Epithelial cell of prostate (primary cell): ENCODE measurements at regions not wholly inside any gene's neighbourhood (a gene's known extent, or its start where the extent isn't known, plus 50 kb on each side); places are given as distances from the start of the nearest gene placed in this dataset.

Experiments
- DNase-seq: peaks from one replicate; pipeline ENCODE4 v3.0.0-alpha.2; 2011; ENCODE audit warnings: low read depth, low spot score
- H3K27ac ChIP-seq: fragments of 450-650 bp; 2 replicates; pipeline ENCODE4 v1.5.1; 2017; ENCODE audit warnings: mild to moderate bottlenecking

DNA sequence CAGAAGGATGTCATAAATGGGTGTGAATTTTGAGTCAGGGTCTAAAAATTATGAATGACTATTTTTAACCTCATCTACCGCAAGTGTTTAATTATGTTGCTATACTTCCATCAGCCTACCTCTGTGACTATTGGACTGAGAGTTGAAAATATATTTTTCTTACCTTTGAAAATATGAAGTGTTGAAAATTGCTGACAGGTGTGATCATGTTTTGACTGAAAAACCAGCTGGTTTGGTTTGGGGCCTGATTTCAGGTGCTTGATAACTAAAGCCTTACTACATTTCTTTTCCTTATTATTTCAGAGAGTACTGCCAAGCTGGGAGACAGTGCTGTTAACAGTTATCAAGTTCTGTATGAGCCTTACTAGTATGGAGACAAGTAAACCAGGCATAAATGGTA is 107.2 kb upstream of the DUSP10 start:
- DNase-seq = no peak
- peak overlapping the region; percentile 3 for H3K27ac ChIP-seq

DNA sequence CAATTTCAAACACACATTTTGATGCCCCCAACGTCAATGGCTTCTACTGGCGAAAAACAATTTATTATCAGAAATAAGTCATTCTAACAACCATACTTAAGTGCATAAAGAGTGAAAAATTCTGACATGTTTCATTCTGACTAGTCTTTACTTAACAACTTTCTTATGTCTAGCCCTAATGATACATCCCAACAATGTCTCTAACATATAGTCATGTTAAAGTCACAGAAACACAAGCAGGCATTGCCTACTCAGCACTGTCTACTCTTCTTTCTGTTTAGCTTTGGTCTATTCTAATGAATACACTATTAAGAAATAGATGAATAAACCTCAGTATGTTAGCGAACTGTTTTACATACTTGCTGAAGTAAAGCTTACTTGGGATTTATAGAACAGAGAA is 105.8 kb upstream of the DUSP10 start:
- no peak overlapping the region for H3K27ac ChIP-seq
- no peak for DNase-seq

DNA sequence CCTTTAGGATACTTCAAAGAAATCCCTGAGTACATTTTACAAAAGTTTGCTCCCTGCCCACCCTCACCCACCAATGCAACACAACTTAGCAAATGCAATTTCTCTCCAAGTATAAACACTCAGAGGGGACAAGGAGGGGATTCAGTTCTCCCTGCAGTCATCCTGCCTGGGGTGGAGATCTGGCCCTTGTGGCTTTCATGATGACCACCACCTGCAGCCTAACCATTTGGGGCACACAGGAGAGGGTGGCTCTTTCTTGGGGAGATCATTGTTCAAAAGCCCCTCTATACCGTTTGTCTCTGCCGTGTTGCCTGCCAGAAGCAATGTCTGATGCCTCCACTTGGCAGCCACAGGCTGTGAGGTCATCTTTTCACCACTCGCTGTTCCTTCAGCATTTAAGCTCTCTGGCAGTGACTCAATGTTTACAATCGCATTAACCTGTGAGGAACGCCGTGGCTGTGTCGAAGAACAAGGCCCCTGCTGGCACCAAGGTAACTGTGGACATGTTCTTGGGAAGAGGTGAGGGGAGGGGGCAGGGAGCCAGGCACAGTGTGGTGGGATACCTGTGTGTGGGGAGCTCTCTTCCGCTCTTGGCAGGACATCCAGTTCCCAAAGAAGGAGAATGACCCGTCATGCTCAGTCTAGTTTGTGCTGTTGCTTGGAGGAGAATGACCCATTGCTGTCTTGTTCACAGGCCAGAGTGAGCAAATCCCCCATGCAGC is 103.9 kb upstream of the DUSP10 start:
- H3K27ac ChIP-seq = peak overlapping the region; percentile 68
- DNase-seq = peak; percentile 87

DNA sequence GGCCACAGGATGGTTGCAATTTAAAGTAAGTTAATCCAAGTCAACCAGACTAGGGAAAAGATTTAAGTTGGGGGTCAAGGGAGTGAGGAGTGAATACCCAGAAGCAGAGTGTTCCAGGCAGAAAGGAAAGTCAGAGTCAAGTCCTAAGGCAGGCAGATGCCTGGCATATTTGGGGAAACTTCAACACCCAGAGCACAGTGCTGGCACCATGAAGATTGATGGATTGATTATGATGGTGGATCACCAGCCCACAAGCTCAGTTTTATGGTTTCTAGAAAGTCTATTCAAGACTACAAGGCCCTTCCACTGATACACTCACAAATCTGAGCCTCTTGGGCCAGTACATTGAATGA is 100.1 kb upstream of the DUSP10 start:
- peak overlapping the region; percentile 88 for H3K27ac ChIP-seq
- DNase-seq = no peak

DNA sequence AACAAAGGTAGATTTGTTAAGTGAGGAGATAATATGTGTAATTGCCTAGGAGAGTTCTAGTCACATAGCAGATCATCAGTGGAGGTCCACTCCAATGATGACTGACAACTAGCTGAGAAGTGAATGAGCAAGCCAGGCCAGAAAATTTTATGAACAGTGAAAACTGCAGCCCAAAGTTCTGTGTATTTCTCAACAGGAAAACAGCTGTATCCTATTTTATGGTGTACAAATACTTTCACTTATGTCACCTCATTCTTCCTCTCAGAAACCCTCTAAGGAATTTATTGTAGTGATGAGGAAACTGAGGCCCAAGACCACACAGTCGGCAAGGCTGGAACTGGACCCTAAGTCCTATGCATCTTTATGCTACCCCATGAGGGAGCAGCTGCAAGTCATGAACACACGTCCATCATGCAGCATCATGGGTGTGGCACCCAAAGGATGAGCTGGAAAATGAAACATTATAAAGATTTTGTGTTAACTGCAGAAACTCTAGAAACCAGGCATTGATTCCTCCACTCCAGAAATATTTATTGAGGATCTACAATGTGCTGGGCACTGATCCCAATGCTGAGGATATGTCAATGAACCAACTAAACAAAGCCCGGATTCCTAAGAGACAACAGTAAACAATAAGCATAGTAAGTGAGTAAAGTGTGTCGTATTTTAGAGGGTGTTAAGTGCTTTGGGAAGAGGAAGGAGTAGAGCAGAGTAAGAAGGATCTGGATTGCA is 99.5 kb upstream of the DUSP10 start:
- no peak for DNase-seq
- H3K27ac ChIP-seq = peak overlapping the region; percentile 88

DNA sequence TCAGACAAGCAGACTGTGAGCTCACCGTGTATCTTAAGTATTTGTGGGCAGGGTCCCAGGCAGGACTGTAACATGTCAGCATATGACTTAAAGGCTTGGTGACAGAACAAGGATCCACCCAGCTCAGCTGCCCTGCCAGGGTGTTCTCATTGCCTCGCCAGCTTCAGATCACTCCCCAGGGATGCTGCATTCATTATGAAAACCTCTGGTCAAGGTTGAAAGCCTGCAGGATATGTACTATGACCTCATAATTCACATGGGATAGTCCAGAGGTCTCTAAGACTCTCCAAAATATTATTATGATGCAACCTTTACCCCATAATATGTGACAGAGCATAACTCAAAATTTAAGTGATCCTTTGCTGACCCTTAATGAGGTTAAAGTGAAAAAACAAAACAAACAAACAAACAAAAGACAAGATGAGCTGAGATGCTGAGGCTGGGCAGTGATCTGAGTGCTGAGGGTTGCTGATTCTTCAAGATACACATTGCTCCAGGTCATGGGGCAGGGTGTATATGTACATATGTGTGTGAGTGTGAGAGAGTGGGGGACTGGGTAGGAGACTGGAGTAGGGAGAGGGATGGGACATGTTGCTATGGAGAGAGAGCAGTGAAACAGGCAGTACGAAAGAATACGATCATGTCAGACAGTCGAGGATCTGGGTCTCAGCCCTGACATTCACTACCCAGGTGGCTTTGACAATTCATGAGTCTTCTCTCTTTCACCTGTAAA is 98.8 kb upstream of the DUSP10 start:
- no peak for DNase-seq

DNA sequence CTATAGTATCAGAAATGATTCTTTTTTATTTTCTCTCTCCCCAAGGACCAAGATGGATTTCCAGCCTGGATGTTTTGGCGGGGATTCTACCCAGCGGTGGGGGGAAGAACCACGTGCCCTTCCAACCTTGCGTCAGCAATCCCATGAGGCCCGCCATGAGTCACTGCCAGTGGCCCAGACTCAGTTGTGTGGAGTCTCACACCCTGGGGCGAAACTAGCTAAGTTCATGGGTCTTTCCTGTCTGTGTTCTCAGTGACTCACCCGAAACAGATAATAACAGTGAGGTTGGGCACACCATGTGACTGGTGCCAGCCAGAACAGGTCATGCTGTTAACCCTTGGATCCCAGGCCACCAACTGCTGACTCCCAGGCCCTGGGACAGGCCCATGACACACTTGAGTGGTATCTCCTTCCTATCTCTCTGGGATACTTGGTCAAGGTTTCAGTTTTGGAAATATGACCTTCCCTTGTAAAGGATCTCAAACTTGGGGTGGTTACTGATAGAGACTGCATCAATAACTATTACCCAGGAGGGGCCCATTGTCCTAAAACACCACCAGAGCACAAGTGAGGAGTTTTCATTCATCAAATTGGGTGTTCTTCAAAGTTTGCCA is 98.0 kb upstream of the DUSP10 start:
- DNase-seq = peak; percentile 100
- H3K27ac ChIP-seq = peak overlapping the region; percentile 88

More for the DNA sequence above, 98.8 kb upstream of the DUSP10 start:
- H3K27ac ChIP-seq = peak overlapping the region; percentile 88

DNA sequence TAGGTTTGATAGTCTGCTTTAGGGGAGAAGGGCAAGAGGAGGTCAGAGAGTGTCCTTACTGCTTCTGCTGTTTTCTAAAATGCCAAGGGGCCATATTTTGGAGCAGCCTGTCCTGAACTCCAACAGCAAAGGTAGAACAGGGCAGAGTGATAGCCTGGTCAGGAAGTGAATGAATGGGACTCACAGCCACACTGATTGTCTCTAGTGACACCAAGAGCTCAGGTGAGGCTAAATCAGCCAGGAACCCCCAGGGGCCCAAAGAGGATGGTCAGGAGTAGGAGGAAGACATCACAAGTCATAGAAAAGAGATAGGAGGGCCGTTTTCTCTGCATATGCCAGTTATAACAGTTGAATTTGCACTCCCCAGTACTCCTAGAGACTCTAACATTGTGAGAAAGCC is 97.4 kb upstream of the DUSP10 start:
- H3K27ac ChIP-seq = peak overlapping the region; percentile 88
- no peak for DNase-seq

DNA sequence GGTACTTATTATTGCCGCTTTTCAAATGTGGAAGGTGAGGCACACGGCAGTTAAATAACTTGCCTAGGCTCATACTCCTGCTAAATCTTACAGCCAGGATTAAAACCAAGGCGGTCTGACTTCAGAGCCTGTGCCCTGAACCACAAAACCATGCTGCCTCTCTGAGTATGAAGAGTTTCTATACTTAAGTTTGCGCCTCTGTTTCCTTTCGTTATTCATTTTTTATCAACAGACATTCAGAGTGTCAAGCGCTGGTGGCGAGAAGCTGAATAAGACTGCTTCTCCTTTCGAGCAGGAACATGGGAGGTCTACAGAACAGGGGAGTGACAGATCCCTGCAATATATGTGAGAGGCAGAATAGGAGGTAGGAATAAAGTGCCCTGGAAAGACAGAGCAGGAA is 96.0 kb upstream of the DUSP10 start:
- H3K27ac ChIP-seq = no peak overlapping the region
- DNase-seq = no peak

DNA sequence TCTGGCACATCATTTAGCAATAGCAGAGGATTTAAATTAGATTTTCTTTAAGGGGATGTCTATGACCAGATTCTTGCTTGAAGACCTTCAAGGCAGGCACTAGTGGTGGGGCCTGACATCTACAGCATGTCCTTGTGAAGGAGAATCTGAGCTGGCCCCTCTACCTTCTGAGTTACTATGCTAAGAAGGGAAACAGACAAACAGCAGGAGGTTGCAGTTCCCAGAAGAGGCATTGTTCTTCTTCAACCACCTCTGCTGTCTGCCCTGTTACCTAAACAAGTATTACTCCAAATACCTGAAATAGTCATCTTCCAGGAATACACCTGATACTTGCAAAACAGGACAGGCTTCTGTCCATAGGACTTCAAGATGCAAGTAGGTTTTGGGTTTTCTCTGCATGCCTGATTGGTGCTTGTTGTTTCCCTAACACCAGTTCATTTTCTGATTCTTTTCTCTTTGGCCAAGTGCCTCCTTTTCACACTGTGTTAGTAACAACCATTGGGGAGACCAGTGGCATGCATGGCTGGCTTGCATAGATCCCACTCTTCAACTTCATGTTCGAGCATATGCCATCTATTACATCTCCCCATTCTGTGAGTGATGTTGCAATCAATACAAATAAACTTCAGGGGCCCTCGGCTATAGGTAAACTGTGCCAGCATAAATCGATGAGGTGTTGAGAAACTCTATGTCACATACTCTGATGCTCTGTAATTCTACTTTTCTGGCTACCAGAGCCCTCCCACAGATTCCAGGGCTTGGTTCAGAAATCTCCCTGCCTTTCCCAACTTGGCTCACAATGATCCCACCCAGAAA is 93.0 kb upstream of the DUSP10 start:
- no peak for DNase-seq
- peak overlapping the region; percentile 74 for H3K27ac ChIP-seq

DNA sequence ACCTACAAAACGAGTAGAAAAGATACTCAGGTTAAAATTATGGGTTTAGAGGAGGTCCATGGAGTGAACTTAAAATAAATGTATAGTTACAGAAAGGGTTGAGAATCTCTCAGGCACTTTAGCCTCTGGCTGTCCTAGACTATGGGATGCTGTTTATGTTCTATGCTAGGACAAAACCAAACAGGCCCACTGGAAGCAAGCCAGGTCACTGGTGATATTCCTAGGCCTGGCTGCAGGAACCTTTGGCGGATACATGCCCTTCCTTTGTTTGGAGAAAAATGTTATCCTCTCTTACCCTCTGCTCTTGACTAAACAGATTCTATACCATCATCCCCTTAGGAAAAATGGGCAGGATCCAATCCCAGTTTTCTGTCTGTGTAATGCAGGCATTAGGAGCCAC is 90.7 kb upstream of the DUSP10 start:
- DNase-seq = peak; percentile 72
- H3K27ac ChIP-seq = peak overlapping the region; percentile 74

DNA sequence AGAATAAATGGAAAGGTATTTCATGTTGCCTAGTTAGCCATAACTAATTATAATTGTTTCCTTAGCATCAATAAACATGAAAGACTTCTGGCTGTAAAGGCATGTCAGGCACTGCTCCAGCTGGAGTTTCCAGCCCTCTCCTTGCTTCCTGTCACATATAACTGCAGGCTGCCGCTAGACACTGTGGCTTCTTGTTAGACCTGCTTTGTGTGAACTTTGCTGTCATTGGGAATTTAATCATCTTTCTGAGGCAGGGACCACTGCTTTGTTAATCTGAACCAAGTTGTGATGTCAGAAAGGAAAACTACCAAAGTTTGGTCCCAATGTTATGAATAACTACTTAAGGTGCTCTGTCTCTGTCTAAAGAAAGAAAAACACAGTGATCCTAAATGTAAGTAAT is 90.3 kb upstream of the DUSP10 start:
- peak overlapping the region; percentile 74 for H3K27ac ChIP-seq
- no peak for DNase-seq

DNA sequence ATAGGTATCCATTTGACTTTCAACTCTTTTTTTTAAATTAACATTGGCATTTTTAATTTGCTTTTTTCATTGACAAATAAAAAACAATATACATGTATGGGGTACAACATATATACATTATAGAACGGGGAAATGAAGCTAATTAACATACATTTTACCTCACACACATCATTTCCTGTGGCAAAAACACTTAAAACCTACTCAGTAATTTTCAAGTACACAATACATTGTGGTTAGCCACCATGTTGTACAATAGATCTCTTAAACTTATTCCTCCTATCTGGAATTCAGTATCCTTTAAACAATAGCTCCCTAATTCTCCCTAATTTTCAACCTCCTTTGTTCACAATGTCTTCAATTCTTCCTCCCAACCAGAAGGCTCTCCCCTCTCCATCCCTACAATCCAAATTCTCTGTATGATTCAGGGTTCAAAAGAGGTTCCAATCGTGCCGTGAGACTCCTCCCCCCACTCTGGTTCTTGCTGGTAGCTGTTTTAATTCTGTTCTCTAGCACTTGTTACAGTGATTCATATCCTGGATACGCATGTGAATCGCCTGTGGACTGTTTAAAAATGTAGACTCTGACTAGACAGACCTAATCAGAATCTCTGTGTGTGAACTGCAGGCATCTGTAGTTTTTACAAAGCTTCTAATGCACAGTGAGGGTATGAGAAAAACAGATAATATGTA is 87.6 kb upstream of the DUSP10 start:
- peak overlapping the region; percentile 88 for H3K27ac ChIP-seq
- peak; percentile 92 for DNase-seq

DNA sequence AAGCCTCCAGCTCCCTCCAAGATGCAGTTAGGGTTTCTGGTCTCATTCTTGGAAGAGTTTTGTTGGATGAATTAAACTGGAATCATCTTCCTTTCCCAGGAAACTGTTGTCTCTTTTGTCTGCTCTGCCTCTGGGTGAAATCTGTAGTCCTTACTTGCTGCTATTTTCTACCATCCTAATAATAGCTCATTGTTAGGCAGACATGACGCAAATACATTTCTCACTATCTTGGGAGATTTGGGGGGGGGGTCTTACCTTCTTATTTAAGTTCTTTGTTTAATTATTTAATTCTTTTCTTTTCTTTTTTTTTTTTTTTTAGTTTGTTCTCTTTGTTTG is 85.4 kb upstream of the DUSP10 start:
- no peak for DNase-seq
- peak overlapping the region; percentile 88 for H3K27ac ChIP-seq

DNA sequence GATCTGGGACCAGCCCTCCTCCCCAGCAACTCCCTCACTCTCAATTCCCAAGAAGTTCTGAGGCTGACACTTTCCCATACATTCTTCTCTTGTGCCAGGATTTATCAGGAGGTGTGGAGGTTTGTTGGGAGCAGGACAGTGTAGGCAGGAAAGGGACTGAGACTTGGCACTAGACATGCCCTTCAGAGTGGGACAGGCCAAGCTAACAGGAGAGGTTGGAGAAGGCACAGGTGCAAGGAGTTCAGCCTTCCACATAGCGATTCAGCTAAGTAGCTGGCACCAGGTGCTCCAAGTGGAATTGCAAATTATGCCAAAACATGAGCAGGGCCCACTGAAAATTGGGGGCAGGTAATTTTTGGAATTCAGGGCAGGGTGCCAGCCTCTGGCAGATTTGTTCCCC is 83.0 kb upstream of the DUSP10 start:
- no peak for DNase-seq
- H3K27ac ChIP-seq = peak overlapping the region; percentile 37

DNA sequence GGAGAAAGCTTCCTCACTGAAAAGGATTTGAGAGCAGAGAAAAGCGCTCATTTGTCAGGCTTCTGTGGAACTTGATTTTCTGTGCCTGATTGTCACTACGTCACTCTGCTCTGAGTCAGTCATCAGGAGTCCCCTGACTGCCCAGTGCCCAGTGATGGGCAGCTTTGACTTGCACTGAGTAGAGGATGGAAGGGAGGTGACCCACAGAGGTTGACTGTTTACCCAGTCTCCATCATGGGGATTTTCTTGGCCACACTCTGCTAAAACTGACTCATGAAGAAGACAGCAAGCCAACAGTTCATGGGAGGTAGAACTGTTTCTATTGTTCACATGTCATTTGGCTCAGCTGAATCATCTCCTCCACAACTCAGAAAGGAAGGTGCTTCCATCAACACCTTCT is 82.1 kb upstream of the DUSP10 start:
- peak; percentile 76 for DNase-seq
- peak overlapping the region; percentile 37 for H3K27ac ChIP-seq

DNA sequence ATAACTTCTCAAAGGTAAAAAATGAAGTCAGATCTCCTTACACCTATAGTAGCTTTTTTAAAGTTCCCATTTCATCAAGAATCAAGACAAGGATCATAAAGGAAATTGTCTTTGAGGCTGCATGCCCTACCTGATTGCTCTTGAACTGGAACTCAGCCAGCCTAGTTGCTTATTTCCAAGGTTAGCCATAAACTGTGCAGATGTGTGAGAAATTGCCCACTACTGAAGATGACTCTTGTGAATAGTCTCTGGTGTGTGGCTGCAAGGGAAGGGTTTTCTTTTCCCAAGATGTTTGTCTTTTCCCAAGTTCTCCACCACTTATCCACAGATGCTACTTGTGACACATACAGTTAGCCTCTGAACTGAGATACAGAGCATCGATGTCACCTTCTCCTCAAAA is 81.7 kb upstream of the DUSP10 start:
- no peak for DNase-seq
- peak overlapping the region; percentile 37 for H3K27ac ChIP-seq

DNA sequence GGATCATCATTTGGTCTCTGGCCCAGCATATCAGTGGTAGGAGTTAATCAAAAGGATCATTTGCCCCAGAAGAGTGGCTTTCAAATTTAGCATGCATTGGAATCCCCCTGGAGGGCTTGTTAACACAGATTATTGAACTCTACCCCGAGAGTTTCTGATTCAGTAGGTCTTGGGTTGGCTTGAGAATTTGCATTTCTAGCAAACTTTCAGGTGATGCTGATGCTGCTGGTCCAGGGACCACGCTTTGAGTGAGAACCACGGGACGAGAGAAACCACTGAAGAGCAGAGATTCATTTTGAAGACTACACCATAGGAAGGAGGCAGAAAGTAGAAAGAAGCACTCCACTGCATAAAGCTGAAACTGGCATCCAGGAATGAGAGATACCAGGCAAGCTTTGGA is 81.3 kb upstream of the DUSP10 start:
- H3K27ac ChIP-seq = peak overlapping the region; percentile 37
- no peak for DNase-seq

DNA sequence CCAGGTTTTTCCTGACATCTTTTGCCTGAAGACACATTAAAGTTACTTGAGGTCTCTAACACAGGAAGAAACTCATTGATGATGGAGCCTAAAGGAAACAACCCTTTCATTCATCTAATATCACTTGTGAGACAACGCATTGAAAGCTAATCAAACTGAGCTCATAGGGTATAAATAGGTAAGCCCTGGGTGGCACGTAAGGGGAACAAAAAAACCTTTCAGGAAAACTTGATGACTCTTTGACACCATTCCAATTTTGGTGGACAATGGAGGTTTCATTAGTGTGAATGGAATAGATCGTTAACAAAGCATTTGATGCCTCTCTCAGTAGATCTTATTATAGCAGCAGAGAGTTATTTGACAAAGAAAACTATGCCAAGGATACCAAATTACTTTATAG is 80.7 kb upstream of the DUSP10 start:
- DNase-seq = no peak
- no peak overlapping the region for H3K27ac ChIP-seq

DNA sequence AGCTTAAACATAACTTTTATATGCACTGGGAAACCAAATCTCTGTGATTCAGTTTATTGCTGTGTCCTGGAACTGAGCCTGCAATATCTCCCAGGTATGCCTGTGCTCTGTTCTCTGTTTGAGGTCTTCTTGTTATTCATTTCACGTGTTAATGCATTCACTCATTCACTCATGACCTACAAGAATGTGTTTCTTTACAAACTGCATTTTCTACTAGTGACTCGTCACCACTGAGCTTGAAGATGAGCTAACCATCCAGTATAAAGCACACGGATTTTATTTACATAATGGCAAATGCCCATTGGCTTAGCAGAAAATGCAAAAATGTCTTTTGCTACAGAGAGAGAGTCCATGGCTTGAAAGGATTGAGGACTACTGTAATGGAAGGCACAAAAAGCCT is 75.0 kb upstream of the DUSP10 start:
- DNase-seq = peak; percentile 94
- peak overlapping the region; percentile 74 for H3K27ac ChIP-seq
